ENCODE measurements at regions not wholly inside any gene's neighbourhood (a gene's known extent, or its start where the extent isn't known, plus 50 kb on each side); places are given as distances from the start of the nearest gene placed in this dataset.

GRCh38 chr9:18126831-18127498, 347.0 kb upstream of the ADAMTSL1 start:
- no peak for DNase-seq (ENCODE audit: insufficient read length, low spot score)
- TF ChIP-seq CTCF (IDR thresholded peaks at IDR 0.05; ENCODE audit: insufficient read depth, missing control alignments), result no peak
- FAIRE-seq, result no peak

- no peak for TF ChIP-seq CTCF (IDR thresholded peaks at IDR 0.05; ENCODE audit: insufficient read depth, missing control alignments)
- DNase-seq (ENCODE audit: insufficient read length, low spot score) (no peak), FAIRE-seq (no peak)
Measured at GRCh38 chr9:18127499-18127875, 346.5 kb upstream of the ADAMTSL1 start.

GRCh38 chr9:18129809-18130334, 344.1 kb upstream of the ADAMTSL1 start:
- no peak for TF ChIP-seq CTCF (IDR thresholded peaks at IDR 0.05; ENCODE audit: insufficient read depth, missing control alignments)

GRCh38 chr9:18136354-18136994, 337.5 kb upstream of the ADAMTSL1 start:
- no peak for TF ChIP-seq CTCF (IDR thresholded peaks at IDR 0.05; ENCODE audit: insufficient read depth, missing control alignments)
- FAIRE-seq (no peak), DNase-seq (ENCODE audit: insufficient read length, low spot score) (no peak)

More at GRCh38 chr9:18129809-18130334, 344.1 kb upstream of the ADAMTSL1 start:
- DNase-seq (ENCODE audit: insufficient read length, low spot score), result no peak
- FAIRE-seq, result no peak

GRCh38 chr9:18137815-18138214, 336.1 kb upstream of the ADAMTSL1 start:
- no peak for FAIRE-seq
- no peak for DNase-seq (ENCODE audit: insufficient read length, low spot score)
- TF ChIP-seq CTCF (IDR thresholded peaks at IDR 0.05; ENCODE audit: insufficient read depth, missing control alignments), result no peak

GRCh38 chr9:18138656-18139055, 335.3 kb upstream of the ADAMTSL1 start:
- FAIRE-seq, result no peak
- no peak for DNase-seq (ENCODE audit: insufficient read length, low spot score)
- TF ChIP-seq CTCF (IDR thresholded peaks at IDR 0.05; ENCODE audit: insufficient read depth, missing control alignments), result no peak

- no peak for TF ChIP-seq CTCF (IDR thresholded peaks at IDR 0.05; ENCODE audit: insufficient read depth, missing control alignments)
- DNase-seq (ENCODE audit: insufficient read length, low spot score) (no peak), FAIRE-seq (no peak)
Measured at GRCh38 chr9:18141681-18142080, 332.3 kb upstream of the ADAMTSL1 start.

All from D721Med (cell line).